Progenitor cell of endocrine pancreas (in vitro differentiated cells): ENCODE measurements at regions not wholly inside any gene's neighbourhood (a gene's known extent, or its start where the extent isn't known, plus 50 kb on each side); places are given as distances from the start of the nearest gene placed in this dataset.
A peak's percentile ranks its signal among the peaks of the same experiment; 100 is the strongest.

Source experiments
- DNase-seq: peaks from one replicate; pipeline ENCODE4 v3.0.0; 2021; ENCODE audit warnings: low spot score; ENCODE audit not compliant: unreplicated experiment
- H3K27ac Mint-ChIP-seq: 2 replicates; pipeline ENCODE4 v1.8.0; 2021; ENCODE audit warnings: mild to moderate bottlenecking, moderate library complexity, mixed read lengths
- H3K27me3 Mint-ChIP-seq: 2 replicates; pipeline ENCODE4 v1.8.0; 2021; ENCODE audit warnings: mixed read lengths
- H3K36me3 Mint-ChIP-seq: 2 replicates; pipeline ENCODE4 v1.8.0; 2022; ENCODE audit warnings: mixed read lengths; ENCODE audit not compliant: insufficient read depth
- H3K4me1 Mint-ChIP-seq: 2 replicates; pipeline ENCODE4 v1.8.0; 2021; ENCODE audit warnings: low read depth, mixed read lengths
- H3K4me3 Mint-ChIP-seq: 2 replicates; pipeline ENCODE4 v1.8.0; 2021; ENCODE audit warnings: low read depth, mild to moderate bottlenecking, moderate library complexity, mixed read lengths
- H3K9me3 Mint-ChIP-seq: 2 replicates; pipeline ENCODE4 v1.8.0; 2021; ENCODE audit warnings: low read depth, mixed read lengths
- CTCF ChIP-seq: fragments of 200-600 bp; sonication (generic); IDR thresholded peaks from one replicate; pipeline ENCODE4 v1.5.0; 2021; ENCODE audit warnings: antibody characterized with exemption, mild to moderate bottlenecking; ENCODE audit not compliant: unreplicated experiment

GRCh38 chr4:113840861-113841260 lies 79.3 kb upstream of the CAMK2D start:
- DNase-seq: no peak
- peaks cover 17% of the 10 kb centered on the region for H3K4me1 Mint-ChIP-seq
- H3K36me3 Mint-ChIP-seq: no peaks in the 10 kb centered on the region
- no peak overlapping the region for H3K27ac Mint-ChIP-seq
- no peak overlapping the region for H3K4me3 Mint-ChIP-seq
- TF ChIP-seq CTCF: no peak
- no peaks in the 10 kb centered on the region for H3K9me3 Mint-ChIP-seq
- no peaks in the 10 kb centered on the region for H3K27me3 Mint-ChIP-seq

GRCh38 chr4:113838460-113838859 lies 76.9 kb upstream of the CAMK2D start:
- H3K9me3 Mint-ChIP-seq: no peaks in the 10 kb centered on the region

GRCh38 chr4:113837397-113837796 lies 75.9 kb upstream of the CAMK2D start:
- Mint-ChIP-seq H3K4me1 (peaks cover 5% of the 10 kb centered on the region), H3K36me3 (no peaks in the 10 kb centered on the region)

More at GRCh38 chr4:113838460-113838859, 76.9 kb upstream of the CAMK2D start:
- H3K27ac Mint-ChIP-seq: no peak overlapping the region
- H3K4me3 Mint-ChIP-seq: no peak overlapping the region
- no peak for DNase-seq
- no peak for TF ChIP-seq CTCF
- no peaks in the 10 kb centered on the region for H3K27me3 Mint-ChIP-seq
- H3K36me3 Mint-ChIP-seq: no peaks in the 10 kb centered on the region
- peaks cover 8% of the 10 kb centered on the region for H3K4me1 Mint-ChIP-seq

GRCh38 chr4:113835005-113835404 lies 73.5 kb upstream of the CAMK2D start:
- Mint-ChIP-seq H3K4me3 (no peak overlapping the region), H3K27ac (no peak overlapping the region), H3K27me3 (no peaks in the 10 kb centered on the region), H3K9me3 (no peaks in the 10 kb centered on the region), H3K4me1 (peaks cover 5% of the 10 kb centered on the region), H3K36me3 (no peaks in the 10 kb centered on the region)
- TF ChIP-seq CTCF: no peak
- DNase-seq: no peak

More at GRCh38 chr4:113837397-113837796, 75.9 kb upstream of the CAMK2D start:
- Mint-ChIP-seq H3K4me3 (no peak overlapping the region), H3K27ac (peak overlapping the region; percentile 43), H3K27me3 (no peaks in the 10 kb centered on the region), H3K9me3 (no peaks in the 10 kb centered on the region)
- TF ChIP-seq CTCF: no peak
- DNase-seq: no peak

GRCh38 chr4:113834298-113834697 lies 72.8 kb upstream of the CAMK2D start:
- no peak for DNase-seq
- Mint-ChIP-seq H3K36me3 (no peaks in the 10 kb centered on the region), H3K4me3 (no peak overlapping the region), H3K9me3 (no peaks in the 10 kb centered on the region), H3K27me3 (no peaks in the 10 kb centered on the region), H3K4me1 (peaks cover 5% of the 10 kb centered on the region), H3K27ac (no peak overlapping the region)
- TF ChIP-seq CTCF: no peak
